ENCODE measurements at regions not wholly inside any gene's neighbourhood (a gene's known extent, or its start where the extent isn't known, plus 50 kb on each side); places are given as distances from the start of the nearest gene placed in this dataset.

DNA sequence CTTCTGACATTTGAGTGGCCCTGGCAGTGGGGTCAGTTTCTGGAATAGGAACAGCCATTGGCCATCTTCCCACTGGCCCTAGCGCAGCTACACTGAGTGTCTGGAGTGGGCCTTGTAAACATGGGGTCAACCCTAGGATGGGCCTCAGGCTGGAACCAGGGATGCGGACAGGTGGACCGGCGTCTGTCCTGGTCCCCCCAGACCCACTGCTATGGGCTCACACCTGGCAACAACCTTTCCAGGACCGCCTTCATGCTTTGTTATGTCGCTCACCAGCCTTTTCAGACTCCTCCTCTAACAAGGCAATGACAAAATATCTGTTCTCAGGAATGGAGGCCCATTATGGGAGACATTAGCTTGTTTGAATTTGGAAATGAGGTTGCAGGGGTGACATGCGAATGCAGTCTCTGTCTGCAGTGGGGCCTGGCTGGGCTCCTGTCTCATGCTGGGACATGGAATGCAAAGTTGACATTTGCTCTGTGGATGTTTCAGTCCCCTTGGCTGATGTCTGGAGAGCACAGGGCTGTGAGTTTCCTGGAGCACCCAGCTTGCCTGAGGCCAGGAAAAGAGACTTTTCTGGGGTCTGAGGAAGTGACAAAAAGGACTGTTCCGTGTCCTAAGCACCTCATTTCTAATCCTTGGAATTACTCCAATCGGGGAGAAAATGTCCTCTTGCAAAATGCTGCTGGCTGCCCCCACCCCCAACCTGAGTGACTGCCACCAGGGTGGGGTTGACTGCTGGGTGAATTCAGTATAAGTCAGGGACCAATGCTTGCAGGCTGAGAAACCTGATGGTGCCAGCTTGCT, 98.7 kb upstream of the PMEPA1 start (continued):
- TF ChIP-seq ZNF462 (CRISPR knock-in tag; IDR thresholded peaks at IDR 0.05) (no peak), EZH2 (IDR thresholded peaks at IDR 0.05; ENCODE audit: low read depth, unreplicated experiment) (no peak), CREB1 (CRISPR knock-in tag; IDR thresholded peaks at IDR 0.05; ENCODE audit: low read depth) (no peak), POLR2AphosphoS5 (IDR thresholded peaks at IDR 0.05; ENCODE audit: low read depth) (no peak), STAT1 (IDR thresholded peaks at IDR 0.05; ENCODE audit: unreplicated experiment) (no peak), REST (IDR thresholded peaks at IDR 0.05; ENCODE audit: unreplicated experiment) (no peak), ZNF114 (CRISPR knock-in tag; IDR thresholded peaks at IDR 0.05) (no peak)
- TF ChIP-seq, protein P1, sequence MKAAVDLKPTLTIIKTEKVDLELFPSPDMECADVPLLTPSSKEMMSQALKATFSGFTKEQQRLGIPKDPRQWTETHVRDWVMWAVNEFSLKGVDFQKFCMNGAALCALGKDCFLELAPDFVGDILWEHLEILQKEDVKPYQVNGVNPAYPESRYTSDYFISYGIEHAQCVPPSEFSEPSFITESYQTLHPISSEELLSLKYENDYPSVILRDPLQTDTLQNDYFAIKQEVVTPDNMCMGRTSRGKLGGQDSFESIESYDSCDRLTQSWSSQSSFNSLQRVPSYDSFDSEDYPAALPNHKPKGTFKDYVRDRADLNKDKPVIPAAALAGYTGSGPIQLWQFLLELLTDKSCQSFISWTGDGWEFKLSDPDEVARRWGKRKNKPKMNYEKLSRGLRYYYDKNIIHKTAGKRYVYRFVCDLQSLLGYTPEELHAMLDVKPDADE (IDR thresholded peaks at IDR 0.05) = no peak
- TF ChIP-seq, protein P2, sequence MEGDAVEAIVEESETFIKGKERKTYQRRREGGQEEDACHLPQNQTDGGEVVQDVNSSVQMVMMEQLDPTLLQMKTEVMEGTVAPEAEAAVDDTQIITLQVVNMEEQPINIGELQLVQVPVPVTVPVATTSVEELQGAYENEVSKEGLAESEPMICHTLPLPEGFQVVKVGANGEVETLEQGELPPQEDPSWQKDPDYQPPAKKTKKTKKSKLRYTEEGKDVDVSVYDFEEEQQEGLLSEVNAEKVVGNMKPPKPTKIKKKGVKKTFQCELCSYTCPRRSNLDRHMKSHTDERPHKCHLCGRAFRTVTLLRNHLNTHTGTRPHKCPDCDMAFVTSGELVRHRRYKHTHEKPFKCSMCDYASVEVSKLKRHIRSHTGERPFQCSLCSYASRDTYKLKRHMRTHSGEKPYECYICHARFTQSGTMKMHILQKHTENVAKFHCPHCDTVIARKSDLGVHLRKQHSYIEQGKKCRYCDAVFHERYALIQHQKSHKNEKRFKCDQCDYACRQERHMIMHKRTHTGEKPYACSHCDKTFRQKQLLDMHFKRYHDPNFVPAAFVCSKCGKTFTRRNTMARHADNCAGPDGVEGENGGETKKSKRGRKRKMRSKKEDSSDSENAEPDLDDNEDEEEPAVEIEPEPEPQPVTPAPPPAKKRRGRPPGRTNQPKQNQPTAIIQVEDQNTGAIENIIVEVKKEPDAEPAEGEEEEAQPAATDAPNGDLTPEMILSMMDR (conservative IDR thresholded peaks at IDR 0.05; ENCODE audit: low read depth in 2 of 2) = no peak
